ENCODE measurements at regions not wholly inside any gene's neighbourhood (a gene's known extent, or its start where the extent isn't known, plus 50 kb on each side); places are given as distances from the start of the nearest gene placed in this dataset.

- TF ChIP-seq CTCF (IDR thresholded peaks at IDR 0.05) (no peak), POLR2A (IDR thresholded peaks at IDR 0.05) (no peak)
Measured at GRCh38 chr10:2800178-2800577, 267.2 kb upstream of the PFKP start.
